K562 (cell line): ENCODE measurements at regions not wholly inside any gene's neighbourhood (a gene's known extent, or its start where the extent isn't known, plus 50 kb on each side); places are given as distances from the start of the nearest gene placed in this dataset.

ENCODE experiments used
- FOXP1 ChIP-seq: sonication (generic); formaldehyde crosslinking; IDR thresholded peaks from 2 replicates; pipeline ENCODE4 v1.8.0; 2022; ENCODE audit warnings: mild to moderate bottlenecking, missing genetic modification reagents
- NR4A1 ChIP-seq, 2 experiments: fragments of 250-450 bp in 1 of 2; fragments of 450-650 bp in 1 of 2; sonication (Bioruptor Pico) in 1 of 2; IDR thresholded peaks; 2 replicates each; pipeline versions ENCODE4 v1.4.0 to v1.6.1; 2016 to 2020; ENCODE audit warnings: mild to moderate bottlenecking in 2 of 2, missing compliant biosample characterization in 1 of 2, missing genetic modification characterization in 1 of 2, moderate library complexity in 1 of 2
- POLR2A ChIP-seq: fragments of 450-650 bp; conservative IDR thresholded peaks from 2 replicates; pipeline ENCODE4 v1.6.1; 2016
- SREBF2 ChIP-seq: sonication (generic); formaldehyde crosslinking; IDR thresholded peaks from 2 replicates; pipeline ENCODE4 v1.4.0; 2020; ENCODE audit warnings: mild to moderate bottlenecking, missing genetic modification reagents
- TAF15 ChIP-seq: fragments of 200-400 bp; formaldehyde crosslinking; IDR thresholded peaks from 2 replicates; pipeline ENCODE4 v1.6.1; 2017; ENCODE audit warnings: mild to moderate bottlenecking, low read depth, low read length, moderate library complexity
- XRCC3 ChIP-seq: fragments of 450-650 bp; IDR thresholded peaks from 2 replicates; pipeline ENCODE4 v1.6.1; 2017; ENCODE audit warnings: mild to moderate bottlenecking, moderate library complexity
- TF ChIP-seq, protein P1 (sequence below), 2 experiments: IDR thresholded peaks; 2 replicates each; pipeline ENCODE4 v1.6.1; 2012; ENCODE audit warnings: improper control_type of control experiment in 2 of 2, low read depth in 2 of 2, low read length in 2 of 2, borderline replicate concordance in 1 of 2

- no peak for TF ChIP-seq POLR2A
- TF ChIP-seq XRCC3: no peak
- TF ChIP-seq SREBF2 (CRISPR knock-in tag): no peak
- TF ChIP-seq, protein P1, sequence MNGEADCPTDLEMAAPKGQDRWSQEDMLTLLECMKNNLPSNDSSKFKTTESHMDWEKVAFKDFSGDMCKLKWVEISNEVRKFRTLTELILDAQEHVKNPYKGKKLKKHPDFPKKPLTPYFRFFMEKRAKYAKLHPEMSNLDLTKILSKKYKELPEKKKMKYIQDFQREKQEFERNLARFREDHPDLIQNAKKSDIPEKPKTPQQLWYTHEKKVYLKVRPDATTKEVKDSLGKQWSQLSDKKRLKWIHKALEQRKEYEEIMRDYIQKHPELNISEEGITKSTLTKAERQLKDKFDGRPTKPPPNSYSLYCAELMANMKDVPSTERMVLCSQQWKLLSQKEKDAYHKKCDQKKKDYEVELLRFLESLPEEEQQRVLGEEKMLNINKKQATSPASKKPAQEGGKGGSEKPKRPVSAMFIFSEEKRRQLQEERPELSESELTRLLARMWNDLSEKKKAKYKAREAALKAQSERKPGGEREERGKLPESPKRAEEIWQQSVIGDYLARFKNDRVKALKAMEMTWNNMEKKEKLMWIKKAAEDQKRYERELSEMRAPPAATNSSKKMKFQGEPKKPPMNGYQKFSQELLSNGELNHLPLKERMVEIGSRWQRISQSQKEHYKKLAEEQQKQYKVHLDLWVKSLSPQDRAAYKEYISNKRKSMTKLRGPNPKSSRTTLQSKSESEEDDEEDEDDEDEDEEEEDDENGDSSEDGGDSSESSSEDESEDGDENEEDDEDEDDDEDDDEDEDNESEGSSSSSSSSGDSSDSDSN (IDR thresholded peaks at IDR 0.05; ENCODE audit: borderline replicate concordance in 1 of 2, low read depth in 2 of 2, low read length in 2 of 2): no peak
- TF ChIP-seq TAF15: no peak
- no peak for TF ChIP-seq NR4A1 (CRISPR knock-in tag; IDR thresholded peaks at IDR 0.05)
- no peak for TF ChIP-seq NR4A1 (tag; IDR thresholded peaks at IDR 0.05)
- no peak for TF ChIP-seq FOXP1 (CRISPR knock-in tag)
Observed at GRCh38 chr5:7105358-7105757, 290.6 kb upstream of the ADCY2 start.
